Progenitor cell of endocrine pancreas (in vitro differentiated cells): ENCODE measurements at regions not wholly inside any gene's neighbourhood (a gene's known extent, or its start where the extent isn't known, plus 50 kb on each side); places are given as distances from the start of the nearest gene placed in this dataset.

Source experiments
- DNase-seq: peaks from one replicate; pipeline ENCODE4 v3.0.0; 2021; ENCODE audit warnings: low spot score; ENCODE audit not compliant: unreplicated experiment
- H3K27ac Mint-ChIP-seq: 2 replicates; pipeline ENCODE4 v1.8.0; 2021; ENCODE audit warnings: mild to moderate bottlenecking, moderate library complexity, mixed read lengths
- H3K27me3 Mint-ChIP-seq: 2 replicates; pipeline ENCODE4 v1.8.0; 2021; ENCODE audit warnings: mixed read lengths
- H3K36me3 Mint-ChIP-seq: 2 replicates; pipeline ENCODE4 v1.8.0; 2022; ENCODE audit warnings: mixed read lengths; ENCODE audit not compliant: insufficient read depth
- H3K4me1 Mint-ChIP-seq: 2 replicates; pipeline ENCODE4 v1.8.0; 2021; ENCODE audit warnings: low read depth, mixed read lengths
- H3K4me3 Mint-ChIP-seq: 2 replicates; pipeline ENCODE4 v1.8.0; 2021; ENCODE audit warnings: low read depth, mild to moderate bottlenecking, moderate library complexity, mixed read lengths
- H3K9me3 Mint-ChIP-seq: 2 replicates; pipeline ENCODE4 v1.8.0; 2021; ENCODE audit warnings: low read depth, mixed read lengths
- TF ChIP-seq, protein P1 (sequence below): fragments of 200-600 bp; sonication (generic); IDR thresholded peaks from one replicate; pipeline ENCODE4 v1.5.0; 2021; ENCODE audit warnings: antibody characterized with exemption, mild to moderate bottlenecking; ENCODE audit not compliant: unreplicated experiment

DNA sequence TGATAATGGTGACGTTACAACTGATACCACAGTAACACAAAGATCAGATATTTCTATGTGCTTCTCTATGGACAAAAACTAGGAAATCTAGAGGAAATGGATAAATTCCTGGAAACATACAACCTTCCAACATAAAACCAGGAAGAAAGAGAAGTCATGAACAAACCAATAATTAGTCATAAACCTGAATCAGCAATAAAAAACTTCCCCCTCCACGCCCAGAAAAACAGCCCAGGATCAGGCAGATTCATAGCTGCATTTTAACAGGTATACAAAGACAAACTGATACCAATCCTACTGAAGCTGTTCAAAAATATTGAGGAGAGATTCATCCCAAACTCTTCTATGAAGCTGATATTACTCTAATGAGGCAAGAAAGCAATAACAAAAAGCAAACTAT, 1535.2 kb upstream of the LRRTM1 start:
- TF ChIP-seq, protein P1, sequence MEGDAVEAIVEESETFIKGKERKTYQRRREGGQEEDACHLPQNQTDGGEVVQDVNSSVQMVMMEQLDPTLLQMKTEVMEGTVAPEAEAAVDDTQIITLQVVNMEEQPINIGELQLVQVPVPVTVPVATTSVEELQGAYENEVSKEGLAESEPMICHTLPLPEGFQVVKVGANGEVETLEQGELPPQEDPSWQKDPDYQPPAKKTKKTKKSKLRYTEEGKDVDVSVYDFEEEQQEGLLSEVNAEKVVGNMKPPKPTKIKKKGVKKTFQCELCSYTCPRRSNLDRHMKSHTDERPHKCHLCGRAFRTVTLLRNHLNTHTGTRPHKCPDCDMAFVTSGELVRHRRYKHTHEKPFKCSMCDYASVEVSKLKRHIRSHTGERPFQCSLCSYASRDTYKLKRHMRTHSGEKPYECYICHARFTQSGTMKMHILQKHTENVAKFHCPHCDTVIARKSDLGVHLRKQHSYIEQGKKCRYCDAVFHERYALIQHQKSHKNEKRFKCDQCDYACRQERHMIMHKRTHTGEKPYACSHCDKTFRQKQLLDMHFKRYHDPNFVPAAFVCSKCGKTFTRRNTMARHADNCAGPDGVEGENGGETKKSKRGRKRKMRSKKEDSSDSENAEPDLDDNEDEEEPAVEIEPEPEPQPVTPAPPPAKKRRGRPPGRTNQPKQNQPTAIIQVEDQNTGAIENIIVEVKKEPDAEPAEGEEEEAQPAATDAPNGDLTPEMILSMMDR = no peak
- no peak overlapping the region for H3K27ac Mint-ChIP-seq
- no peaks in the 10 kb centered on the region for H3K36me3 Mint-ChIP-seq

DNA sequence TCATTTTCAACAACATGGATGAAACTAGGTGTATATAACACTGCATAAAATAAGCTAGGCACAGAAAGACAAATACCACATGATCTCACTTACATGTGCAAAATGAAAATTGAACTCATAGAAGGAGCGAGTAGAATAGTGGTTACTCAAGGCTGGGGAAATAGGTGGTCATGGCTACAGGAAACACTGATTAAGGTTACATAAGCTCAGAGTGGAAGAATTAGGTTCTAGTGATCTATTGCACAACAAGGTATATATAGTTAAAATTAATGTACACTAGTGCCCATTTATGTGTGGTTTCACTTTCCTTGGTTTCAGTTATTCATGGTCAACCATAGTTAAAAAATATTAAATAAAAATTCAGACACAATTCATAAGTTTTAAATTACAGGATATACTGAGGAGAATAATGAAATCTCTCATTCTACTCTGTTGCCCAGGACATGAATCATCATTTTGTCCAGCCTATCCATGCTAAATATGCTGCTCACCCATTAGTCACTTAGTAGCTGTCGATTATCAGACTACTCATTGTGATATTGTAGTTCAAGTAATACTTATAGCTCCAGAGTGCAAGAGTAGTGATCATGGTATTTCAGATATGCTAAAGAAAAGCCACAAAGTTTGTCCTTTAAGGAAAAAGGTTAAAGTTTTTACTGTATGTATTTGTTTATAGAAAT, 1530.9 kb upstream of the LRRTM1 start:
- no peak overlapping the region for H3K4me3 Mint-ChIP-seq
- DNase-seq = no peak
- peaks cover 1% of the 10 kb centered on the region for H3K36me3 Mint-ChIP-seq
- H3K27ac Mint-ChIP-seq = no peak overlapping the region
- H3K4me1 Mint-ChIP-seq = no peaks in the 10 kb centered on the region
- no peaks in the 10 kb centered on the region for H3K27me3 Mint-ChIP-seq
- peaks cover 28% of the 10 kb centered on the region for H3K9me3 Mint-ChIP-seq
- TF ChIP-seq, protein P1 = no peak

More for the DNA sequence above, 1535.2 kb upstream of the LRRTM1 start:
- DNase-seq = no peak
- Mint-ChIP-seq H3K4me1 (no peaks in the 10 kb centered on the region), H3K9me3 (peaks cover 16% of the 10 kb centered on the region), H3K4me3 (no peak overlapping the region), H3K27me3 (no peaks in the 10 kb centered on the region)

DNA sequence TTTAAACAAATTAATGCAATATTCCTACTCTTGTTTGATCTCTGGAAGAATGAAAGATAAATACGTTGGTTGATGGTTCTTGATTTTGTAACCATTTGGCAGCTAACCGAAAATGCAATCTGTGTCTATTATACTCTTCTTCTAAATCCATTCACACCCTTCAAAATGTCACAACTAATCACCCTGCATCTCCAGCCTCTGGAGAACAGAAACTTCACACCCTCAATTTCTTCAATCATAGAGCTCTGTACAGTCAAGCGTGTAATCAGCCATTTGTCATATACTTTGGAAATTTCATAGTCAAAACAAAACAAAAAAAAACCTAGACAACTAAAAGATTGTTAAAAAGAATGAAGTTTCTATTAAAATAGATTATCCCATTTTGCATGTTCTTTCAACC, 1482.3 kb upstream of the LRRTM1 start:
- Mint-ChIP-seq H3K27ac (no peak overlapping the region), H3K36me3 (no peaks in the 10 kb centered on the region), H3K27me3 (no peaks in the 10 kb centered on the region), H3K9me3 (peaks cover 15% of the 10 kb centered on the region), H3K4me3 (no peak overlapping the region), H3K4me1 (no peaks in the 10 kb centered on the region)
- TF ChIP-seq, protein P1 = no peak
- no peak for DNase-seq

DNA sequence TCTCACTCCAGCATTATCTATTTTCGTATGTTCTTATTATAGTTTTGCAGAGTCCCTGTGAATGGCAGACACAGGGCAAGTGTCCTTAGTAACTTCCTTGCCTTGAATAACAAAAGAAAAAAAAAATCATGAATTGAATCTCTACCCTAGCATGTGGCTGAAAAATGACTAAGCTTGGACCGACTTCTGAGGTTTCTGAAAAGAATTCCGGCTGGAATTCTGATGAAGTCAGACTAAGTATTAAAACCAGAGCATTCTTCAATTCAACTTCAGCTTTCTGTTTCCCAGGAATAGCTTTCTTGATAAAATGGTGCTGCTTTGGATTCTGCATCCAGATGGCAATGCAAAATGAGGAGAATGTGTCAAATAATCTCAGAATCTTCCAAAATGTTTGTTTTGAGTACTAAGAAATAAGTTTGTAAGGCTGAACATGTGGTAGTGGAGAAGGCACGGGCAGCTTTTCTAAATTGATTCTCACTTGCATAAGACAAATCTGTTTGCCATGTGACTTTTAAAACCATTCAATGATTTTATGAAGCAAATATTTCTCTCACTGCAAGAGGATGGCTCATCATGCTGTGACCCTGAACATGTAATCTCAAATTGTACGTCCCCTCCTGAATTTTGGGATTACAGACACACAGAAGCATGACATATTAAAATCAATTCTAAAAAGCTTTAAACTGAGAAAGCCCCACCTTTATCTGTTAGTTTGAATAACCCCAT, 1462.8 kb upstream of the LRRTM1 start:
- Mint-ChIP-seq H3K9me3 (no peaks in the 10 kb centered on the region), H3K4me1 (no peaks in the 10 kb centered on the region), H3K4me3 (no peak overlapping the region), H3K27me3 (no peaks in the 10 kb centered on the region), H3K36me3 (no peaks in the 10 kb centered on the region), H3K27ac (no peak overlapping the region)
- no peak for DNase-seq
- TF ChIP-seq, protein P1 = no peak

DNA sequence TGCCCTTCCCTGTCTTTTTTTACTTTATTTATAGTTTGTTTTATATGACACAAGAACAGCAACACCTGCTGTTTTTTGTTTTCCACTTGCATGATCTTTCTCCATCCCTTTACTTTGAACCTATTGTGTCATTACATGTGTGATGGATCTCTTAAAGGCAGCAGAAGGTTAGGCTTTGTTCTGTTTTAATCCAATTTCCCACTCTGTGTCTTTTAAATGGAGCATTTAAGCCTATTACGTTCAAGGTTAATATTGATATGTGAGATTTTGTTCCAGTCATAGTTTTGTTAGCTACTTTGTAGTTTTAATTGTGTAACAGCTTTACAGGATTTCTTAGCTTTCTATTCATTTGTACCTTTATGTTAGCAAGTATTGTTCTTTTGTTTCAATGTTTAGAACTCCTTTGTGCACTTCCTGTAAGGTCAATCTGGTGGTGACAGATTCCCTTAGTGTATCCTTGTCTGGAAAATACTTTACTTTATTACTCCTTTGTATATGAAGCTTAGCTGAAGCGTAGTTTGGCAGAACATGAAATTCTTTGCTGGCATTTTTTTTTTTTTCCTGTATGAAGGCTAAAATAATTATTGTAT, 1443.0 kb upstream of the LRRTM1 start:
- Mint-ChIP-seq H3K4me3 (no peak overlapping the region), H3K36me3 (peaks cover 4% of the 10 kb centered on the region), H3K27ac (no peak overlapping the region), H3K9me3 (peaks cover 18% of the 10 kb centered on the region), H3K27me3 (no peaks in the 10 kb centered on the region), H3K4me1 (no peaks in the 10 kb centered on the region)
- DNase-seq = no peak
- TF ChIP-seq, protein P1 = no peak
